HepG2 (cell line): ENCODE measurements at regions not wholly inside any gene's neighbourhood (a gene's known extent, or its start where the extent isn't known, plus 50 kb on each side); places are given as distances from the start of the nearest gene placed in this dataset.

ENCODE experiments used
- ATAC-seq: fragments of 200-7000 bp; cut with Tn5 transposase; 3 replicates; pipeline ENCODE4 v1.9.1; 2020; ENCODE audit warnings: mild to moderate bottlenecking, moderate library complexity
- BruUV-seq: library from RNA; stranded (reverse); fragments of 400-500 nt; replicated peaks from 2 replicates; lab custom pipeline; 2021; lab: Mats Ljungman, UMichigan
- CTCF ChIA-PET: fragments of 300-600 bp; formaldehyde crosslinking; extraction: SDS; loops from one replicate; lab custom pipeline; 2021; ENCODE audit warnings: low total read pairs, inconsistent platforms, low intra/inter-chr PET ratio; lab: Yijun Ruan, JAX
- POLR2A ChIA-PET: fragments of 350-600 bp; sonication (Branson Sonifier 250); formaldehyde crosslinking; loops from one replicate; lab custom pipeline; 2020; ENCODE audit warnings: antibody characterized with exemption, inconsistent platforms; lab: Yijun Ruan, JAX
- DNase-seq: peaks from one replicate; pipeline ENCODE4 v3.0.0-alpha.2; 2015; ENCODE audit warnings: low spot score
- FAIRE-seq: peaks from 3 replicates; lab custom pipeline; 2011; peaks lifted over from hg19 to GRCh38; lab: Jason Lieb, UNC
- H2AFZ ChIP-seq: one replicate; pipeline ENCODE4 v1.6.1; 2011; ENCODE audit warnings: low read length, inconsistent platforms
- H3K27ac ChIP-seq: fragments of 300-600 bp; 3 replicates; pipeline ENCODE4 v1.8.0; 2011; ENCODE audit warnings: mixed run types, mild to moderate bottlenecking, mixed read lengths, low read length, inconsistent platforms; ENCODE audit not compliant: insufficient read depth; ENCODE audit errors: extremely low read length
- H3K27me3 ChIP-seq, 2 experiments: fragments of 200-600 bp in 1 of 2; 2 replicates in 1 of 2; 3 replicates in 1 of 2; pipeline versions ENCODE4 v1.6.0 to v1.8.0; 2011; ENCODE audit warnings: low read length in 2 of 2, mild to moderate bottlenecking in 2 of 2, moderate library complexity in 2 of 2, inconsistent platforms in 1 of 2; ENCODE audit not compliant: insufficient read depth in 2 of 2, control insufficient read depth in 1 of 2
- H3K36me3 ChIP-seq, 2 experiments: fragments of 200-600 bp in 1 of 2; replicated peaks in 1 of 2; 2 replicates in 1 of 2; 3 replicates in 1 of 2; pipeline versions ENCODE4 v1.5.1 to v1.8.0; 2011; ENCODE audit warnings: low read length in 2 of 2, inconsistent platforms in 1 of 2; ENCODE audit not compliant: insufficient read depth in 2 of 2, control insufficient read depth in 1 of 2
- H3K4me1 ChIP-seq: 2 replicates; pipeline ENCODE4 v1.5.1; 2012; ENCODE audit warnings: low read length, inconsistent platforms; ENCODE audit not compliant: insufficient read depth
- H3K4me2 ChIP-seq: 2 replicates; pipeline ENCODE4 v1.6.0; 2011; ENCODE audit warnings: low read depth, low read length, inconsistent platforms
- H3K4me3 ChIP-seq, 3 experiments: fragments of 200-600 bp in 1 of 3; sonication (generic), shearing (Covaris generic) in 1 of 3; replicated peaks in 1 of 3; 2 replicates each; pipeline ENCODE4 v1.5.1; 2011 to 2016; ENCODE audit warnings: low read length in 3 of 3, inconsistent platforms in 2 of 3, low read depth in 2 of 3, mild to moderate bottlenecking in 2 of 3, control low read depth in 1 of 3, mixed read lengths in 1 of 3; ENCODE audit not compliant: insufficient read depth in 1 of 3
- H3K79me2 ChIP-seq: one replicate; pipeline ENCODE4 v1.6.1; 2011; ENCODE audit warnings: low read length, inconsistent platforms; ENCODE audit not compliant: insufficient read depth
- H3K9ac ChIP-seq: 2 replicates; pipeline ENCODE4 v1.6.0; 2011; ENCODE audit warnings: mild to moderate bottlenecking, low read depth, low read length, inconsistent platforms; ENCODE audit not compliant: insufficient read depth
- H3K9me3 ChIP-seq: 2 replicates; pipeline ENCODE4 v1.5.1; 2012; ENCODE audit warnings: mild to moderate bottlenecking, low read length
- H4K20me1 ChIP-seq: 2 replicates; pipeline ENCODE4 v1.6.0; 2011; ENCODE audit warnings: inconsistent platforms, mild to moderate bottlenecking, low read length, moderate library complexity; ENCODE audit not compliant: insufficient read depth
- ATF1 ChIP-seq: IDR thresholded peaks from 2 replicates; pipeline ENCODE4 v1.6.1; 2016; ENCODE audit warnings: mild to moderate bottlenecking, control low read depth
- GFI1 ChIP-seq: sonication (generic); formaldehyde crosslinking; IDR thresholded peaks from 2 replicates; pipeline ENCODE4 v1.5.0; 2020; ENCODE audit warnings: missing genetic modification reagents, mild to moderate bottlenecking, borderline replicate concordance
- HOXA3 ChIP-seq: sonication (generic); formaldehyde crosslinking; IDR thresholded peaks from 2 replicates; pipeline ENCODE4 v1.5.0; 2020; ENCODE audit warnings: missing genetic modification reagents
- KLF12 ChIP-seq: sonication (generic); formaldehyde crosslinking; IDR thresholded peaks from 2 replicates; pipeline ENCODE4 v1.4.0; 2020; ENCODE audit warnings: missing genetic modification reagents, borderline replicate concordance
- KMT2A ChIP-seq: sonication (generic); formaldehyde crosslinking; IDR thresholded peaks from 2 replicates; pipeline ENCODE4 v1.4.0; 2020; ENCODE audit warnings: missing genetic modification reagents
- MTERF4 ChIP-seq: sonication (generic); formaldehyde crosslinking; IDR thresholded peaks from 2 replicates; pipeline ENCODE4 v1.8.0; 2023; ENCODE audit warnings: mild to moderate bottlenecking, missing genetic modification reagents
- NFIC ChIP-seq: IDR thresholded peaks from 2 replicates; pipeline ENCODE4 v1.6.1; 2012; ENCODE audit warnings: mild to moderate bottlenecking, low read length, inconsistent platforms
- NONO ChIP-seq, 2 experiments: fragments of 450-650 bp in 1 of 2; sonication (generic) in 1 of 2; formaldehyde crosslinking in 1 of 2; IDR thresholded peaks in 1 of 2; conservative IDR thresholded peaks in 1 of 2; 2 replicates each; pipeline versions ENCODE4 v1.6.1 to v1.8.0; 2017 to 2022; ENCODE audit warnings: mild to moderate bottlenecking in 1 of 2, missing genetic modification reagents in 1 of 2, moderate library complexity in 1 of 2
- POLR2AphosphoS5 ChIP-seq: IDR thresholded peaks from 2 replicates; pipeline ENCODE4 v1.6.1; 2012; ENCODE audit warnings: low read depth, low read length
- RFX1 ChIP-seq: fragments of 450-650 bp; IDR thresholded peaks from 2 replicates; pipeline ENCODE4 v1.6.1; 2017
- YEATS4 ChIP-seq: sonication (generic); formaldehyde crosslinking; IDR thresholded peaks from 2 replicates; pipeline ENCODE4 v1.4.0; 2020; ENCODE audit warnings: missing genetic modification reagents, borderline replicate concordance
- ZBTB38 ChIP-seq: sonication (generic); formaldehyde crosslinking; IDR thresholded peaks from 2 replicates; pipeline ENCODE4 v1.5.1; 2020; ENCODE audit warnings: mild to moderate bottlenecking, missing genetic modification reagents
- ZNF256 ChIP-seq: sonication (generic); formaldehyde crosslinking; conservative IDR thresholded peaks from 2 replicates; pipeline ENCODE4 v1.4.0; 2020; ENCODE audit warnings: missing genetic modification reagents
- ZNF546 ChIP-seq: sonication (generic); formaldehyde crosslinking; conservative IDR thresholded peaks from 2 replicates; pipeline ENCODE4 v1.8.1; 2023; ENCODE audit warnings: mild to moderate bottlenecking, missing genetic modification reagents
- ZNF646 ChIP-seq: sonication (generic); formaldehyde crosslinking; IDR thresholded peaks from 2 replicates; pipeline ENCODE4 v1.9.0; 2021; ENCODE audit warnings: mild to moderate bottlenecking, missing genetic modification reagents
- ZSCAN5A ChIP-seq: sonication (generic); formaldehyde crosslinking; IDR thresholded peaks from 2 replicates; pipeline ENCODE4 v1.8.0; 2022; ENCODE audit warnings: mild to moderate bottlenecking, missing genetic modification reagents, borderline replicate concordance
- WGBS: methylation state at CpG from one replicate; pipeline ENCODE4 v1.1.6; 2017; ENCODE audit warnings: low lambda C conversion rate; 5-methylcytosine and 5-hydroxymethylcytosine counted together
- in situ Hi-C: cut with HindIII; loops from 2 replicates; pipeline ENCODE4 v1.10.0; 2017; ENCODE audit warnings: low pct_unique_long_range_greater_than_20kb; ENCODE audit not compliant: extremely low pct_ligation_motif_present
- intact Hi-C: fragments of 100-400 bp; cut with micrococcal nuclease; formaldehyde crosslinking; loops from one replicate; pipeline ENCODE4 v1.10.0; 2022; ENCODE audit not compliant: unreplicated experiment

- Histone ChIP-seq H3K27me3 (no peaks in the 10 kb centered on the region; a peak in 1 of 5 replicates), H4K20me1 (peaks cover 6% of the 10 kb centered on the region; the same call in 1 of the 2 replicates), H3K4me3 (no peak overlapping the region), H3K79me2 (peaks cover 23% of the 10 kb centered on the region), H3K9ac (no peak overlapping the region), H3K9me3 (no peaks in the 10 kb centered on the region), H2AFZ (no peak overlapping the region), H3K4me2 (no peak overlapping the region), H3K36me3 (peaks cover 25 to 34% of the 10 kb centered on the region in 2 experiments), H3K27ac (no peak overlapping the region), H3K4me1 (peaks cover 35% of the 10 kb centered on the region)
- 90% methylated on average over 5 of the region's 5 CpGs for WGBS
- no TSS peak for BruUV-seq
- DNase-seq (no peak), ATAC-seq (no peak), FAIRE-seq (no peak)
- POLR2A ChIA-PET: interaction anchor here (1.0 to 7.8 kb wide), 2 partner anchors 9 to 163 kb away, joined by 3 to 131 read pairs; partner anchors contain the start of gene ZNF267
- intact Hi-C loops: loop anchor here (5.0 kb wide), 1 partner anchor 161 kb away; the partner anchor contains the start of gene ZNF267
- in situ Hi-C loops: loop anchor here (25.0 kb wide), 1 partner anchor 724 kb away; the partner anchor contains the start of gene HSD3B7
- CTCF ChIA-PET: no interaction called here
- TF ChIP-seq HOXA3: 0 out of 2 replicates have a peak, but pooled peaks have one; percentile 11
- no peak for TF ChIP-seq NONO (IDR thresholded peaks at IDR 0.05)
- TF ChIP-seq NONO (CRISPR knock-in tag; conservative IDR thresholded peaks at IDR 0.05): 0 out of 2 replicates have a peak, but pooled peaks have one; percentile 15
- TF ChIP-seq KLF12 (CRISPR knock-in tag): peak; percentile 20; the same call in 1 of the 2 replicates
- peak; percentile 28; the same call in 1 of the 2 replicates for TF ChIP-seq ZNF646
- TF ChIP-seq YEATS4 (CRISPR knock-in tag): 0 out of 2 replicates have a peak, but pooled peaks have one; percentile 57
- TF ChIP-seq ZNF256: 0 out of 2 replicates have a peak, but pooled peaks have one; percentile 24
- TF ChIP-seq KMT2A (CRISPR knock-in tag): no peak
- TF ChIP-seq ZSCAN5A (CRISPR knock-in tag): no peak
- TF ChIP-seq GFI1 (CRISPR knock-in tag): no peak
- no peak for TF ChIP-seq RFX1
- TF ChIP-seq POLR2AphosphoS5: peak; percentile 38; the same call in 1 of the 2 replicates
- TF ChIP-seq ZBTB38: no peak
- TF ChIP-seq NFIC: 0 out of 2 replicates have a peak, but pooled peaks have one; percentile 34
- TF ChIP-seq ZNF546: 0 out of 2 replicates have a peak, but pooled peaks have one; percentile 29
- 0 out of 2 replicates have a peak, but pooled peaks have one; percentile 43 for TF ChIP-seq MTERF4
- no peak for TF ChIP-seq ATF1 (CRISPR knock-in tag)
Observed at GRCh38 chr16:31710880-31711279, 162.7 kb upstream of the ZNF267 start.
